ENCODE measurements at regions not wholly inside any gene's neighbourhood (a gene's known extent, or its start where the extent isn't known, plus 50 kb on each side); places are given as distances from the start of the nearest gene placed in this dataset.

DNA sequence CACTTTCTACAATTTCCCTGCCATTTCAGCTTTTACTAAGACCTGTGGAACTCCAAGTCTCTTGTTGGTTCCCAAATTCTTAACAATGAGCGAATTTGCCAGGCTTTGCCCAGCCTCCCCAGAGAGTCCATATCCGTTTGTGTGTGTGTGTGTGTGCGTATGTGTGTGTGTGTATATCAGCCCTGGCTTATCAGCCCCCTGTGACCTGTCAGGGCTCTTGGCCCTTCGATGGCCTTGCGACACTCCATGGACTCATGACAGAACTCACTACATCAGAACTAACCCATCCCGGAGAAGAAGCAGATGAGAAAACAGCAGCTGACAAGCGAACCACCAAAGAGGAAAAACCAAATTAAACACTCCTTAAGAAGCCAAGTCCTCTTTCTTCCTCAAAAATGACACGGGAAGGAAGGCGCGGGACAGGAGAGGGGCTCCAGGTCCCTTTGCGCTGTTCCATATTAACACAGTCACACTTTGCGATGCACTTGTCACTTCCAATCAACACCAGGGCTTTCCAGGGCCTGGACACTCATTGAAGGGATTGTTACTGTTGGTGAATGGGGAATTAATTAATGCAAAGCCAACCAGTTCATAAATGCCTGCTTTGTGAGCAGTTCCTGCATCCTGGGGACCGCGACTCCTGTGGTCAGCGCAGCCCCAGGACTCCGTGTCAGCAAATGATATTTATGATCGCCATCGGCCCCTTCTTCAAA is 524.0 kb downstream of the CD83 start:
- no peaks in the 10 kb centered on the region for H3K9me3 ChIP-seq
- peaks cover 3% of the 10 kb centered on the region for H3K4me1 ChIP-seq (ENCODE audit: insufficient read depth)
- DNase-seq, result no peak
- no peaks in the 10 kb centered on the region for H3K27me3 ChIP-seq
- WGBS, 3 donors, result 88 to 96% (median 93%) methylated on average over 18 of the region's 18 CpGs
- TF ChIP-seq POLR2A (IDR thresholded peaks at IDR 0.05) (no peak), EP300 (IDR thresholded peaks at IDR 0.05) (no peak)
- TF ChIP-seq, protein P1, sequence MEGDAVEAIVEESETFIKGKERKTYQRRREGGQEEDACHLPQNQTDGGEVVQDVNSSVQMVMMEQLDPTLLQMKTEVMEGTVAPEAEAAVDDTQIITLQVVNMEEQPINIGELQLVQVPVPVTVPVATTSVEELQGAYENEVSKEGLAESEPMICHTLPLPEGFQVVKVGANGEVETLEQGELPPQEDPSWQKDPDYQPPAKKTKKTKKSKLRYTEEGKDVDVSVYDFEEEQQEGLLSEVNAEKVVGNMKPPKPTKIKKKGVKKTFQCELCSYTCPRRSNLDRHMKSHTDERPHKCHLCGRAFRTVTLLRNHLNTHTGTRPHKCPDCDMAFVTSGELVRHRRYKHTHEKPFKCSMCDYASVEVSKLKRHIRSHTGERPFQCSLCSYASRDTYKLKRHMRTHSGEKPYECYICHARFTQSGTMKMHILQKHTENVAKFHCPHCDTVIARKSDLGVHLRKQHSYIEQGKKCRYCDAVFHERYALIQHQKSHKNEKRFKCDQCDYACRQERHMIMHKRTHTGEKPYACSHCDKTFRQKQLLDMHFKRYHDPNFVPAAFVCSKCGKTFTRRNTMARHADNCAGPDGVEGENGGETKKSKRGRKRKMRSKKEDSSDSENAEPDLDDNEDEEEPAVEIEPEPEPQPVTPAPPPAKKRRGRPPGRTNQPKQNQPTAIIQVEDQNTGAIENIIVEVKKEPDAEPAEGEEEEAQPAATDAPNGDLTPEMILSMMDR (IDR thresholded peaks at IDR 0.05), result no peak
- H3K36me3 ChIP-seq, result no peaks in the 10 kb centered on the region
- intact Hi-C loops (cut with DNase I), result no loop called here
- H3K4me3 ChIP-seq, result no peak overlapping the region
- no peak overlapping the region for H3K27ac ChIP-seq

DNA sequence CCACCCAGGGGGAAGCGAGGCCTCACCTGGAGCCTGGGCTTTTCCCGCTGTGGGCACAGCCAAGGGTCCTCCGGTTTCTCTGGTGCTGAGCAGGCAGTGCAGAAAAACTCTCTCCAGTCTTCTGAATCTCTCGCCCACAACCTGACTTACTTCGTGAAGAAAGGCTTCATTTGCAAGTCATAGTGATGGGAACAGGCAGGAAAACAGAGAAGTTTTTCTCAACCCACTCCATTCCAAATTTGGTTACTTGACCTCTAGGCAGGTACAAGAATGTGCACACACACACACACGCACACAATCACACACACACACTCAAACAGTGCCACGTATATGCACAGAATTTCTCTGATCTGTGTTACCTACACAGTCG is 524.5 kb downstream of the CD83 start:
- Histone ChIP-seq H3K4me1 (ENCODE audit: insufficient read depth) (peaks cover 3% of the 10 kb centered on the region), H3K36me3 (no peaks in the 10 kb centered on the region), H3K27me3 (no peaks in the 10 kb centered on the region), H3K27ac (no peak overlapping the region), H3K4me3 (no peak overlapping the region), H3K9me3 (no peaks in the 10 kb centered on the region)
- TF ChIP-seq EP300 (IDR thresholded peaks at IDR 0.05), result no peak
- TF ChIP-seq POLR2A (IDR thresholded peaks at IDR 0.05), result no peak
- TF ChIP-seq, protein P1 (IDR thresholded peaks at IDR 0.05), result no peak
- intact Hi-C loops (cut with DNase I), result no loop called here
- 96 to 98% (median 97%) methylated on average over 8 of the region's 8 CpGs for WGBS, 3 donors
- DNase-seq, result no peak

DNA sequence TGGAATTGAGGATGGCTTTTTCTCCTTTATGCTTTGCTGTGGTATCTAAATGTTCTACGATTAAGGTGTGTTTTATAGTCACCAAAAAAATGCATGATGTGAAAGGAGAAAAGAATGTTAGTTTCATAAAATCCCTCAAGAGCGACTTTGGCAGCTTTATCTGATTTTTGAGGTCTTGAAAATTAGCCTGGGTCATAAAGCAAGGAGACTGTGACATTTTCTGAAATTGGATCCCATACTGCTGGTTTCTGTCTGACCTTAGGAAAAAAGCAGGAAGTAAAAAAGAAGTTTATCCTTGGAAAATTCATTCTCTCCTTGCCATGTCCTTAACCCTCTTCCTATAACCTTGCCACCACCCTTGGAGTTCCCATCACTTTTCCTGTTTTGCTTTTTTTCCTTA is 525.3 kb downstream of the CD83 start:
- DNase-seq, result no peak
- Histone ChIP-seq H3K27ac (no peak overlapping the region), H3K27me3 (no peaks in the 10 kb centered on the region), H3K9me3 (no peaks in the 10 kb centered on the region), H3K4me1 (ENCODE audit: insufficient read depth) (peaks cover 5% of the 10 kb centered on the region), H3K36me3 (no peaks in the 10 kb centered on the region), H3K4me3 (no peak overlapping the region)
- intact Hi-C loops (cut with DNase I), result no loop called here
- WGBS, 3 donors, result 89% methylated on average over 2 of the region's 2 CpGs
- TF ChIP-seq EP300 (IDR thresholded peaks at IDR 0.05) (no peak), POLR2A (IDR thresholded peaks at IDR 0.05) (no peak)
- TF ChIP-seq, protein P1 (IDR thresholded peaks at IDR 0.05), result no peak

DNA sequence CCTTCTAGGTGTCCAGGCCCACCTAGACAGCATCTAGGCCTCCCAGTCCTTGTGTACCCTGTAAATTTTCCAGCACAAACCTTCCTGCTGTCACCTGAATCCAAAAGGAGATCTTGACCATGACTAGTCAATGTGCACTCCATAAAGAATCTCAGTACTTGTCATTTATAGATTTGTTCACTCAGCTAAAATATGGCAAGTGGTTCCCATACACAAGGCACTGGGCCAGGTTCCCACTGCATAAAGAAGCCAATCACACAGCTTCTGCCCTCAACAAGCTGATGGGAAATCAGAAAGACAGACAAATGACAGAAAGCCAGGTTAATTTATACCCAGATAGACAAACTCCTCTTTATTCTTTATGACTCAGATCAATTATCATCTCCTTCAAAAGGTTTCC is 526.8 kb downstream of the CD83 start:
- intact Hi-C loops (cut with DNase I), result no loop called here
- Histone ChIP-seq H3K4me1 (ENCODE audit: insufficient read depth) (peaks cover 4% of the 10 kb centered on the region), H3K36me3 (no peaks in the 10 kb centered on the region), H3K4me3 (no peak overlapping the region), H3K27me3 (no peaks in the 10 kb centered on the region), H3K27ac (no peak overlapping the region), H3K9me3 (no peaks in the 10 kb centered on the region)
- no peak for DNase-seq
- TF ChIP-seq, protein P1 (IDR thresholded peaks at IDR 0.05), result no peak
- no peak for TF ChIP-seq POLR2A (IDR thresholded peaks at IDR 0.05)
